SK-N-SH (cell line): ENCODE measurements at regions not wholly inside any gene's neighbourhood (a gene's known extent, or its start where the extent isn't known, plus 50 kb on each side); places are given as distances from the start of the nearest gene placed in this dataset.

Experiments
- CTCF ChIP-seq: fragments of 200-600 bp; sonication (generic); IDR thresholded peaks from 2 replicates; pipeline ENCODE4 v1.6.1; 2017; ENCODE audit warnings: antibody characterized with exemption, mild to moderate bottlenecking, moderate library complexity
- EP300 ChIP-seq, 2 experiments: IDR thresholded peaks; 2 replicates each; pipeline versions ENCODE4 v1.4.0 to v1.6.1; 2012; ENCODE audit warnings: borderline replicate concordance in 1 of 2, low read depth in 1 of 2, low read length in 1 of 2
- GATA2 ChIP-seq: sonication (generic); formaldehyde crosslinking; IDR thresholded peaks from 2 replicates; pipeline ENCODE4 v1.5.0; 2020; ENCODE audit warnings: mild to moderate bottlenecking, missing genetic modification reagents
- RAD21 ChIP-seq: IDR thresholded peaks from 2 replicates; pipeline ENCODE4 v1.6.1; 2012; ENCODE audit warnings: mild to moderate bottlenecking, low read length
- REST ChIP-seq: IDR thresholded peaks from 2 replicates; pipeline ENCODE4 v1.6.1; 2012; ENCODE audit warnings: mild to moderate bottlenecking, low read depth, low read length, moderate library complexity
- RFX5 ChIP-seq: IDR thresholded peaks from 2 replicates; pipeline ENCODE4 v1.6.1; 2012; ENCODE audit warnings: mild to moderate bottlenecking, improper control_type of control experiment, low read length
- RXRA ChIP-seq: IDR thresholded peaks from 2 replicates; pipeline ENCODE4 v1.4.0; 2012; ENCODE audit warnings: low read depth, mild to moderate bottlenecking, borderline replicate concordance
- SIN3A ChIP-seq: IDR thresholded peaks from 2 replicates; pipeline ENCODE4 v1.6.1; 2012; ENCODE audit warnings: low read depth, mild to moderate bottlenecking, low read length, moderate library complexity, borderline replicate concordance
- SMC3 ChIP-seq: IDR thresholded peaks from 2 replicates; pipeline ENCODE4 v1.6.1; 2012; ENCODE audit warnings: low read depth, low read length, improper control_type of control experiment
- ZBTB33 ChIP-seq: IDR thresholded peaks from 2 replicates; pipeline ENCODE4 v1.4.0; 2012; ENCODE audit warnings: low read depth, borderline replicate concordance

- no peak for TF ChIP-seq CTCF
- no peak for TF ChIP-seq EP300 (IDR thresholded peaks at IDR 0.05; ENCODE audit: borderline replicate concordance in 1 of 2, low read depth in 1 of 2, low read length in 1 of 2)
- no peak for TF ChIP-seq REST
- TF ChIP-seq RFX5 = no peak
- no peak for TF ChIP-seq SMC3
- TF ChIP-seq SIN3A = no peak
- TF ChIP-seq RXRA = no peak
- no peak for TF ChIP-seq RAD21
- no peak for TF ChIP-seq ZBTB33
- no peak for TF ChIP-seq GATA2
Observed at GRCh38 chr16:76768948-76769347, 422.0 kb upstream of the MON1B start.
